Endothelial cell of umbilical vein (primary cell): ENCODE measurements at regions not wholly inside any gene's neighbourhood (a gene's known extent, or its start where the extent isn't known, plus 50 kb on each side); places are given as distances from the start of the nearest gene placed in this dataset.

Source experiments
- BruUV-seq: library from RNA; stranded (reverse); fragments of 400-500 nt; replicated peaks from 2 replicates; lab custom pipeline; 2021; lab: Mats Ljungman, UMichigan
- CTCF ChIA-PET: fragments of 300-600, 350-600 bp; sonication (Branson Sonifier 250); formaldehyde crosslinking; loops from one replicate; lab custom pipeline; 2021; ENCODE audit warnings: antibody characterized with exemption, inconsistent platforms; lab: Charles Lee
- POLR2A ChIA-PET: fragments of 300-600, 350-600 bp; sonication (Branson Sonifier 250); formaldehyde crosslinking; loops from one replicate; lab custom pipeline; 2021; ENCODE audit warnings: antibody characterized with exemption, inconsistent platforms; lab: Charles Lee
- DNase-seq: peaks from one replicate; pipeline ENCODE4 v3.0.0-alpha.2; 2011; ENCODE audit warnings: low read depth, low spot score
- FAIRE-seq: peaks from 2 replicates; lab custom pipeline; 2011; peaks lifted over from hg19 to GRCh38; lab: Jason Lieb, UNC
- H2AFZ ChIP-seq: 2 replicates; pipeline ENCODE4 v1.6.0; 2012; ENCODE audit warnings: low read depth, low read length, control low read depth, inconsistent platforms
- H3K27ac ChIP-seq: 2 replicates; pipeline ENCODE4 v1.5.1; 2011; ENCODE audit warnings: low read depth, mild to moderate bottlenecking, control low read depth, low read length, moderate library complexity; ENCODE audit not compliant: insufficient read depth
- H3K27me3 ChIP-seq, 2 experiments: 2 replicates each; pipeline versions ENCODE4 v1.6.0 to v1.6.1; 2011; ENCODE audit warnings: low read length in 2 of 2, mixed read lengths in 1 of 2; ENCODE audit not compliant: control insufficient read depth in 2 of 2, insufficient read depth in 2 of 2
- H3K36me3 ChIP-seq, 2 experiments: 2 replicates in 1 of 2; 3 replicates in 1 of 2; pipeline ENCODE4 v1.5.1; 2011; ENCODE audit warnings: low read length in 2 of 2, mild to moderate bottlenecking in 1 of 2, moderate library complexity in 1 of 2; ENCODE audit not compliant: control insufficient read depth in 2 of 2, insufficient read depth in 2 of 2; ENCODE audit errors: extremely low read depth in 1 of 2
- H3K4me1 ChIP-seq: 3 replicates; pipeline ENCODE4 v1.5.1; 2011; ENCODE audit warnings: mild to moderate bottlenecking, low read length; ENCODE audit not compliant: control insufficient read depth, insufficient read depth; ENCODE audit errors: extremely low read depth
- H3K4me2 ChIP-seq: 2 replicates; pipeline ENCODE4 v1.6.1; 2011; ENCODE audit warnings: low read length, control low read depth, mixed read lengths; ENCODE audit not compliant: insufficient read depth
- H3K4me3 ChIP-seq, 3 experiments: fragments of 200-600 bp in 1 of 3; sonication (generic), shearing (Covaris generic) in 1 of 3; replicated peaks in 1 of 3; 2 replicates each; pipeline ENCODE4 v1.5.1; 2011 to 2016; ENCODE audit warnings: control low read depth in 3 of 3, low read length in 3 of 3, mild to moderate bottlenecking in 2 of 3, inconsistent platforms in 1 of 3, low read depth in 1 of 3, moderate library complexity in 1 of 3; ENCODE audit not compliant: insufficient read depth in 1 of 3
- H3K79me2 ChIP-seq: 2 replicates; pipeline ENCODE4 v1.6.0; 2012; ENCODE audit warnings: low read length, inconsistent platforms; ENCODE audit not compliant: control insufficient read depth, insufficient read depth
- H3K9ac ChIP-seq: replicated peaks from 2 replicates; pipeline ENCODE3; 2011; ENCODE audit warnings: low read length, control low read depth; ENCODE audit not compliant: insufficient read depth; ENCODE audit errors: extremely low read depth
- H3K9me1 ChIP-seq: replicated peaks from 3 replicates; pipeline ENCODE4 v1.6.0; 2011; ENCODE audit warnings: mild to moderate bottlenecking, low read length; ENCODE audit not compliant: control insufficient read depth, insufficient read depth; ENCODE audit errors: extremely low read depth
- H3K9me3 ChIP-seq: replicated peaks from 2 replicates; pipeline ENCODE4 v1.5.1; 2012; ENCODE audit warnings: low read length, inconsistent platforms; ENCODE audit not compliant: control insufficient read depth, insufficient read depth
- H4K20me1 ChIP-seq: replicated peaks from 2 replicates; pipeline ENCODE3; 2011; ENCODE audit warnings: mild to moderate bottlenecking, low read length; ENCODE audit not compliant: control insufficient read depth, insufficient read depth; ENCODE audit errors: extremely low read depth
- EZH2 ChIP-seq: IDR thresholded peaks from 2 replicates; pipeline ENCODE4 v1.6.1; 2012; ENCODE audit warnings: borderline replicate concordance, low read depth, mild to moderate bottlenecking, moderate library complexity, low read length, inconsistent platforms; ENCODE audit not compliant: severe bottlenecking
- FOS ChIP-seq: IDR thresholded peaks from 2 replicates; pipeline ENCODE4 v1.6.1; 2011; ENCODE audit warnings: mild to moderate bottlenecking, low read length, moderate library complexity, borderline replicate concordance; ENCODE audit not compliant: insufficient read depth
- GATA2 ChIP-seq: IDR thresholded peaks from 2 replicates; pipeline ENCODE4 v1.7.0; 2011; ENCODE audit warnings: low read depth, mild to moderate bottlenecking, moderate library complexity, mixed read lengths, low read length; ENCODE audit not compliant: insufficient read length, insufficient read depth
- JUN ChIP-seq: IDR thresholded peaks from 2 replicates; pipeline ENCODE4 v1.6.1; 2011; ENCODE audit warnings: borderline replicate concordance, low read depth; ENCODE audit not compliant: insufficient read length, insufficient read depth
- MYC ChIP-seq: IDR thresholded peaks from one replicate; pipeline ENCODE4 v1.6.1; 2011; ENCODE audit warnings: mild to moderate bottlenecking, low read depth, low read length
- POLR2A ChIP-seq: IDR thresholded peaks from 2 replicates; pipeline ENCODE4 v1.6.1; 2012; ENCODE audit warnings: low read depth, mild to moderate bottlenecking, control low read depth, low read length
- POLR2AphosphoS5 ChIP-seq: IDR thresholded peaks from 2 replicates; pipeline ENCODE4 v1.6.1; 2012; ENCODE audit warnings: low read depth, mild to moderate bottlenecking, control low read depth, low read length, moderate library complexity; ENCODE audit not compliant: insufficient read depth
- dilution Hi-C: fragments of 300-500 bp; cut with MboI; formaldehyde crosslinking; loops from one replicate; pipeline ENCODE4 v1.15.0; 2019; ENCODE audit warnings: low sequenced_read_pairs; ENCODE audit not compliant: extremely low pct_ligation_motif_present
- intact Hi-C: fragments of 100-400 bp; cut with micrococcal nuclease; formaldehyde crosslinking; loops from one replicate; pipeline ENCODE4 v1.10.0; 2022
- TF ChIP-seq, protein P1 (sequence below): IDR thresholded peaks from 2 replicates; pipeline ENCODE4 v1.6.1; 2011; ENCODE audit not compliant: insufficient read depth, insufficient read length
- TF ChIP-seq, protein P2 (sequence below), 2 donors: IDR thresholded peaks; 1 replicate in 1 of 2; 2 replicates in 1 of 2; pipeline ENCODE4 v1.5.1; 2011; ENCODE audit warnings: low read length in 2 of 2, mild to moderate bottlenecking in 2 of 2, moderate library complexity in 2 of 2, control low read depth in 1 of 2, inconsistent platforms in 1 of 2, low read depth in 1 of 2; ENCODE audit not compliant: insufficient read depth in 1 of 2; ENCODE audit errors: extremely low read depth in 1 of 2

DNA sequence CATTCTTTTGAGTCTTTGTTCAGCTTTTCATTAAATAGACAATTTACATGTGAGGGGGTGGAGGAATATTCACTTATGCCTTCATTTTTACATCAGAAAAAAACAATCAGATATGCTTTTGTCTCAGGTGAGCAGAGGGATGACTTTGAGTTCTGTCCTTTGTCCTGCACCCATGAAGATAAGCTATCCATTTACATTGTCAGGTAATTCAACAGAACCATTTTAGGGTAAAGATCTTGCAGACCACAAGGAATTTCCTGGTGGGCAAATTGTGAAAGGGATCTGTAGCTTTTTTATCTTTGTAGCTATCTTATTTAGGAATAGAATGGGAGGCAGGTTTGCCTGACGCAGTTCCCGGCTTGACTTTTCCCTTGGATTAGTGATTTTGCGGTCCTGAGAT, 242.7 kb upstream of the IRF2BP2 start:
- Histone ChIP-seq H3K36me3 (no peaks in the 10 kb centered on the region), H3K4me1 (peaks cover 12% of the 10 kb centered on the region), H3K79me2 (no peaks in the 10 kb centered on the region), H3K9ac (no peak overlapping the region), H3K27ac (no peak overlapping the region), H3K9me3 (no peaks in the 10 kb centered on the region), H3K4me3 (no peak overlapping the region), H3K27me3 (no peaks in the 10 kb centered on the region), H3K9me1 (no peaks in the 10 kb centered on the region), H3K4me2 (no peak overlapping the region), H2AFZ (no peak overlapping the region), H4K20me1 (no peaks in the 10 kb centered on the region)
- dilution Hi-C loops, result no loop called here
- DNase-seq, result no peak
- ChIA-PET POLR2A (no interaction called here), CTCF (no interaction called here)
- TF ChIP-seq POLR2AphosphoS5 (no peak), POLR2A (no peak), GATA2 (no peak), EZH2 (no peak), MYC (no peak), FOS (no peak), JUN (no peak)
- TF ChIP-seq, protein P1, sequence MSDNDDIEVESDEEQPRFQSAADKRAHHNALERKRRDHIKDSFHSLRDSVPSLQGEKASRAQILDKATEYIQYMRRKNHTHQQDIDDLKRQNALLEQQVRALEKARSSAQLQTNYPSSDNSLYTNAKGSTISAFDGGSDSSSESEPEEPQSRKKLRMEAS, result no peak
- TF ChIP-seq, protein P2, sequence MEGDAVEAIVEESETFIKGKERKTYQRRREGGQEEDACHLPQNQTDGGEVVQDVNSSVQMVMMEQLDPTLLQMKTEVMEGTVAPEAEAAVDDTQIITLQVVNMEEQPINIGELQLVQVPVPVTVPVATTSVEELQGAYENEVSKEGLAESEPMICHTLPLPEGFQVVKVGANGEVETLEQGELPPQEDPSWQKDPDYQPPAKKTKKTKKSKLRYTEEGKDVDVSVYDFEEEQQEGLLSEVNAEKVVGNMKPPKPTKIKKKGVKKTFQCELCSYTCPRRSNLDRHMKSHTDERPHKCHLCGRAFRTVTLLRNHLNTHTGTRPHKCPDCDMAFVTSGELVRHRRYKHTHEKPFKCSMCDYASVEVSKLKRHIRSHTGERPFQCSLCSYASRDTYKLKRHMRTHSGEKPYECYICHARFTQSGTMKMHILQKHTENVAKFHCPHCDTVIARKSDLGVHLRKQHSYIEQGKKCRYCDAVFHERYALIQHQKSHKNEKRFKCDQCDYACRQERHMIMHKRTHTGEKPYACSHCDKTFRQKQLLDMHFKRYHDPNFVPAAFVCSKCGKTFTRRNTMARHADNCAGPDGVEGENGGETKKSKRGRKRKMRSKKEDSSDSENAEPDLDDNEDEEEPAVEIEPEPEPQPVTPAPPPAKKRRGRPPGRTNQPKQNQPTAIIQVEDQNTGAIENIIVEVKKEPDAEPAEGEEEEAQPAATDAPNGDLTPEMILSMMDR (IDR thresholded peaks at IDR 0.05; ENCODE audit: extremely low read depth in 1 of 2, insufficient read depth in 1 of 2, low read depth in 1 of 2, low read length in 2 of 2), result no peak
- intact Hi-C loops, result no loop called here
- BruUV-seq, result no TSS peak
- peak; percentile 59 for FAIRE-seq
